Skeletal muscle tissue (tissue), 3 donors: ENCODE measurements at regions not wholly inside any gene's neighbourhood (a gene's known extent, or its start where the extent isn't known, plus 50 kb on each side); places are given as distances from the start of the nearest gene placed in this dataset.

Source experiments
- H3K27ac ChIP-seq: one replicate; pipeline ENCODE4 v1.7.0; 2013; ENCODE audit warnings: mild to moderate bottlenecking, low read depth, low read length, inconsistent platforms
- H3K27me3 ChIP-seq, 3 donors: one replicate each; pipeline ENCODE4 v1.7.0; 2013; ENCODE audit warnings: low read length in 3 of 3; ENCODE audit not compliant: control insufficient read depth in 3 of 3, insufficient read depth in 3 of 3
- H3K36me3 ChIP-seq, 3 donors: one replicate each; pipeline ENCODE4 v1.7.0; 2013; ENCODE audit warnings: low read length in 3 of 3; ENCODE audit not compliant: control insufficient read depth in 3 of 3, insufficient read depth in 3 of 3
- H3K4me1 ChIP-seq, 3 donors: one replicate each; pipeline ENCODE4 v1.7.0; 2013; ENCODE audit warnings: low read length in 3 of 3, mild to moderate bottlenecking in 3 of 3; ENCODE audit not compliant: control insufficient read depth in 3 of 3, insufficient read depth in 3 of 3
- H3K4me3 ChIP-seq, 3 donors: one replicate each; pipeline ENCODE4 v1.7.0; 2013; ENCODE audit warnings: low read length in 3 of 3
- H3K9ac ChIP-seq, 3 donors: one replicate each; pipeline ENCODE4 v1.7.0; 2013; ENCODE audit warnings: low read length in 3 of 3, mild to moderate bottlenecking in 3 of 3, moderate library complexity in 2 of 3, low read depth in 1 of 3
- H3K9me3 ChIP-seq, 3 donors: one replicate each; pipeline ENCODE4 v1.7.0; 2013; ENCODE audit warnings: low read length in 3 of 3; ENCODE audit not compliant: control insufficient read depth in 3 of 3
- donor health status: Osteomylitis.

- H3K4me3 ChIP-seq: no peak overlapping the region
- no peaks in the 10 kb centered on the region for H3K27me3 ChIP-seq
- H3K36me3 ChIP-seq: no peaks in the 10 kb centered on the region
- no peaks in the 10 kb centered on the region for H3K4me1 ChIP-seq
- H3K9me3 ChIP-seq: no peaks in the 10 kb centered on the region
- no peak overlapping the region for H3K27ac ChIP-seq
- no peak overlapping the region for H3K9ac ChIP-seq
Observed at GRCh38 chr3:83581546-83581945, 1377.2 kb upstream of the CADM2 start.

- no peak overlapping the region for H3K4me3 ChIP-seq
- no peaks in the 10 kb centered on the region for H3K27me3 ChIP-seq
- H3K9ac ChIP-seq: no peak overlapping the region
- no peaks in the 10 kb centered on the region for H3K9me3 ChIP-seq
- H3K36me3 ChIP-seq: no peaks in the 10 kb centered on the region
- no peaks in the 10 kb centered on the region for H3K4me1 ChIP-seq
- no peak overlapping the region for H3K27ac ChIP-seq
Observed at GRCh38 chr3:83601704-83602103, 1357.1 kb upstream of the CADM2 start.

GRCh38 chr3:83622526-83622925 is 1336.3 kb upstream of the CADM2 start:
- Histone ChIP-seq H3K4me3 (no peak overlapping the region), H3K36me3 (no peaks in the 10 kb centered on the region), H3K9ac (no peak overlapping the region), H3K9me3 (no peaks in the 10 kb centered on the region), H3K27me3 (no peaks in the 10 kb centered on the region), H3K4me1 (no peaks in the 10 kb centered on the region), H3K27ac (no peak overlapping the region)

- H3K36me3 ChIP-seq: no peaks in the 10 kb centered on the region
- H3K4me3 ChIP-seq: no peak overlapping the region
- no peak overlapping the region for H3K27ac ChIP-seq
- no peaks in the 10 kb centered on the region for H3K9me3 ChIP-seq
- no peak overlapping the region for H3K9ac ChIP-seq
- no peaks in the 10 kb centered on the region for H3K4me1 ChIP-seq
- no peaks in the 10 kb centered on the region for H3K27me3 ChIP-seq
Observed at GRCh38 chr3:83625261-83625660, 1333.5 kb upstream of the CADM2 start.

GRCh38 chr3:83628471-83628870 is 1330.3 kb upstream of the CADM2 start:
- Histone ChIP-seq H3K27me3 (no peaks in the 10 kb centered on the region), H3K9ac (no peak overlapping the region), H3K4me1 (no peaks in the 10 kb centered on the region), H3K4me3 (no peak overlapping the region), H3K27ac (no peak overlapping the region), H3K36me3 (no peaks in the 10 kb centered on the region), H3K9me3 (no peaks in the 10 kb centered on the region)

- H3K4me1 ChIP-seq: no peaks in the 10 kb centered on the region
- no peak overlapping the region for H3K4me3 ChIP-seq
- H3K27ac ChIP-seq: no peak overlapping the region
- H3K9me3 ChIP-seq: no peaks in the 10 kb centered on the region
- H3K36me3 ChIP-seq: no peaks in the 10 kb centered on the region
- H3K9ac ChIP-seq: no peak overlapping the region
- H3K27me3 ChIP-seq: no peaks in the 10 kb centered on the region
Observed at GRCh38 chr3:83632526-83632925, 1326.3 kb upstream of the CADM2 start.

GRCh38 chr3:83633758-83634157 is 1325.0 kb upstream of the CADM2 start:
- Histone ChIP-seq H3K27me3 (no peaks in the 10 kb centered on the region), H3K9ac (no peak overlapping the region), H3K4me3 (no peak overlapping the region), H3K36me3 (no peaks in the 10 kb centered on the region), H3K4me1 (no peaks in the 10 kb centered on the region), H3K9me3 (no peaks in the 10 kb centered on the region), H3K27ac (no peak overlapping the region)

GRCh38 chr3:83649692-83650091 is 1309.1 kb upstream of the CADM2 start:
- H3K9me3 ChIP-seq: peaks cover 0 to 3% (median 0%) of the 10 kb centered on the region in 3 donors
- H3K4me1 ChIP-seq: no peaks in the 10 kb centered on the region
- no peak overlapping the region for H3K4me3 ChIP-seq

GRCh38 chr3:83655083-83655482 is 1303.7 kb upstream of the CADM2 start:
- no peaks in the 10 kb centered on the region for H3K27me3 ChIP-seq
- H3K27ac ChIP-seq: no peak overlapping the region
- H3K9ac ChIP-seq: no peak overlapping the region
- no peak overlapping the region for H3K4me3 ChIP-seq
- H3K36me3 ChIP-seq: no peaks in the 10 kb centered on the region
- no peaks in the 10 kb centered on the region for H3K9me3 ChIP-seq
- no peaks in the 10 kb centered on the region for H3K4me1 ChIP-seq

More at GRCh38 chr3:83649692-83650091, 1309.1 kb upstream of the CADM2 start:
- Histone ChIP-seq H3K27ac (no peak overlapping the region), H3K27me3 (no peaks in the 10 kb centered on the region), H3K9ac (no peak overlapping the region), H3K36me3 (no peaks in the 10 kb centered on the region)

- Histone ChIP-seq H3K9ac (no peak overlapping the region), H3K27ac (no peak overlapping the region), H3K4me3 (no peak overlapping the region), H3K9me3 (no peaks in the 10 kb centered on the region), H3K36me3 (no peaks in the 10 kb centered on the region), H3K27me3 (no peaks in the 10 kb centered on the region), H3K4me1 (no peaks in the 10 kb centered on the region)
Observed at GRCh38 chr3:83662381-83662960, 1296.3 kb upstream of the CADM2 start.

GRCh38 chr3:83670416-83670815 is 1288.4 kb upstream of the CADM2 start:
- H3K4me3 ChIP-seq: no peak overlapping the region
- H3K36me3 ChIP-seq: no peaks in the 10 kb centered on the region
- no peak overlapping the region for H3K9ac ChIP-seq
- no peaks in the 10 kb centered on the region for H3K4me1 ChIP-seq
- no peaks in the 10 kb centered on the region for H3K9me3 ChIP-seq
- H3K27me3 ChIP-seq: no peaks in the 10 kb centered on the region
- H3K27ac ChIP-seq: no peak overlapping the region
